Activated gamma-delta T cell (primary cell): ENCODE measurements at regions not wholly inside any gene's neighbourhood (a gene's known extent, or its start where the extent isn't known, plus 50 kb on each side); places are given as distances from the start of the nearest gene placed in this dataset.
A peak's percentile ranks its signal among the peaks of the same experiment; 100 is the strongest.
"Not testable (repeated sequence)": the region's sequence is repeated elsewhere in the genome, so short reads cannot be mapped to it uniquely, and the experiment has no call there.

Experiments used
- DNase-seq: peaks from one replicate; lab custom pipeline; 2025; lab: John Stamatoyannopoulos, UW

GRCh38 chr7:131670406-131670805 lies 114.0 kb upstream of the PODXL start:
- no peak for DNase-seq

DNA sequence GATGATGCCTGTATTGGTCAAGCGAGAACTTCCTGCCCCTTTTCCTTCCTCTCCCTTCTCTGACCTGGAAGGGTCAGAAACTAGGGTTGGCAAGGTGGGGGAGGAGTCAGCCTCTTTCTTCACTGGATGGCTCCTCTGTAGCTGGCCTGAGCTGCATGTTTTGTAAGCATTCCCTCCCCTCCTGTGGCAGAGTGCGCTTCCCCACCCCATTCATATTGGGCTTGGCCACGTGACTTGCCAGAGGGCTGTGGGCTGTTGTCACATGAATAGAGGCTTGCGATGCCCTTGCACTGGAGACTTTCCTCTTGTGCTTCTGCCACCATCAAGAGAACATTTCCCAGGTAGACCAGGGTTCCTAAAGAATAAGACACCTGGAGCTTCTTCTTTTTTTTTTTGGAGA lies 111.3 kb upstream of the PODXL start:
- no peak for DNase-seq

- DNase-seq, result no peak
These were observed 108.6 kb upstream of the PODXL start for GRCh38 chr7:131665021-131665420.

DNA sequence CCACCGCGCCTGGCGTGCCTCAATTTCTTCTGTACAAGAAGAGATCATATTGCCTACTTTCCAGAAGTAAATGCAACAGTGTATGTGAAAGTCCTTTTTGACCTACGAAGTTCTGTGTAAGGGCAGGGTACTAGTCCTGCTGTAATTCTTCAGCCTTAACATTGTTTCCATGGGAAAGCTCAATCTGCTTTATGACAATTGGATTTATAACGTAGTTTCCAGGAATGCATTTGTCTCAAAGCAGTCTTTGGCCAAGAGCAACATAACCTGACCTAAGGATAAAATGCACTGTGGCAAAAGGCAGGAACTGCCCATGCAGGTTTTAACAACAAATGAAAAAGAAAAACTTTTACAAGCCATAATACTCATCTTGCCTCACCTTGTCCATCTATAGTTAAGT lies 108.1 kb upstream of the PODXL start:
- DNase-seq, result no peak

- DNase-seq, result not testable (repeated sequence)
These were observed 106.0 kb upstream of the PODXL start for GRCh38 chr7:131662301-131662873.

DNA sequence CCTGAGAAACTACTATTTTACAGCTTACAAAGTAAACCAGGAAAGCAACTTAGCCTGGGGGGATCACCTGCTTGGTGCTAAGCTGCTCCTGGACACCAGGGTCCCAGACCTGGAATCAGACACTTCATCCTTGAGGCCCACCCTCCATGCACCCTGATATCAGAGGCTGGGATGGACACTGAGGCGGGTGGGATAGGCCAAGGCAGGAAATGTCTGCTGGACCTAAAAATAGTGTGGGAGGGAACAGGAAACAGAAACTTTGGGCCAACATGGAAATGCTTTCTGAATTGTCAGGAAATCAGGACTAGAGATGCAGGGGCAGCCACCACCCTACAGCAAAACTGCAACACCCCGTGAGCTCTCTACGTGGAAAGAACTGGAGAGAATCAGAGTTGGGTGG lies 101.5 kb upstream of the PODXL start:
- DNase-seq, result no peak

DNA sequence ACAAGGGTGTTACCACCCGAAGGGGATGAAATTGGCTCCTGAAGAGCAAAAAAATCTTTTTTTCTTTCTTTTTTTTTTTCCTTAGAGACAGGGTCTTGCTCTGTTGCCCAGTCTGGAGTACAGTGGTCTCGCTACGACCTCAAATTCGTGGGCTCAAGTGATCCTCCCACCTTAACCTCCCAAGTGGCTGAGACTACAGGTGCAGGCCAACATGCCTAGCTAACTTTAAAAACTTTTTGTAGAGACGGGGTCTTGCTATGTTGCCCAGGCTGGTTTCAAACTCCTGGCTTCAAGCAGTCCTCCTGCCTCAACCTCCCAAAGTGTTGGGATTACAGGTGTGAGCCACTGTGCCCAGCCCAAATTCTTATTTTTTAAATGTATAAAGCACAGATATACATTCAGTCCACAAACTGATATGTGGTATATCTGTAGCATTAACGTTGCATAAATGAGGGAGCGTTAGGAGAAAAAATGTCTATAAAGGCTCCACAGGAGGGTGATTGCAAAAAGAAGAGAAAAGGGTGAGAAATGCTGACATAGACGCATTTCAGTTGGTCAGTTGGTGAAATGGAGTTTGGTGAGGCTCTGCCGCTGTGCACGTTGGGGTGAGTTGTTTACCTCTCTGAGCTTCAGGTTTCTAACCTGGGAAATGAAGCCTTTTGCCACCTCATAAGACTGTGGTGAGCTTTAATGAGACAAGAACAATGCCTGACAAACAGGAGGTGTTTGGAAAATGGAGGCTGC lies 100.7 kb upstream of the PODXL start:
- DNase-seq, result no peak

- DNase-seq, result no peak
These were observed 99.4 kb upstream of the PODXL start for GRCh38 chr7:131655866-131656265.

- no peak for DNase-seq
These were observed 99.0 kb upstream of the PODXL start for GRCh38 chr7:131655447-131655846.

- peak; percentile 53 for DNase-seq
These were observed 98.4 kb upstream of the PODXL start for GRCh38 chr7:131654668-131655326.

DNA sequence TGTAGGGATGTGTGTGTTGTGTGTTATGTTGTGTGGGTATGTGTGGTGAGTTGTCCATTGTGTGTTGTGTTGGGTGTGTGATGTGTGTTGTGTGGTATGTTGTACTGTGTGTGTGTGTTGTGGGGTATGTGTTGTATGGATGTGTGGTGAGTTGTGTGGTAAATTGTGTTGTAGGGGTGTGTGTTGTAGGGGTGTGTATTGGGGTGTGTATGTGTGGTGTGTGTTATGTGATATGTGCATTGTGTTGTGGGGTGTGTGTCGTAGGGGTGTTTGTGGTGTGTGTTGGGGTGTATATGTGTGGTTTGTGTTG lies 97.8 kb upstream of the PODXL start:
- DNase-seq, result no peak

DNA sequence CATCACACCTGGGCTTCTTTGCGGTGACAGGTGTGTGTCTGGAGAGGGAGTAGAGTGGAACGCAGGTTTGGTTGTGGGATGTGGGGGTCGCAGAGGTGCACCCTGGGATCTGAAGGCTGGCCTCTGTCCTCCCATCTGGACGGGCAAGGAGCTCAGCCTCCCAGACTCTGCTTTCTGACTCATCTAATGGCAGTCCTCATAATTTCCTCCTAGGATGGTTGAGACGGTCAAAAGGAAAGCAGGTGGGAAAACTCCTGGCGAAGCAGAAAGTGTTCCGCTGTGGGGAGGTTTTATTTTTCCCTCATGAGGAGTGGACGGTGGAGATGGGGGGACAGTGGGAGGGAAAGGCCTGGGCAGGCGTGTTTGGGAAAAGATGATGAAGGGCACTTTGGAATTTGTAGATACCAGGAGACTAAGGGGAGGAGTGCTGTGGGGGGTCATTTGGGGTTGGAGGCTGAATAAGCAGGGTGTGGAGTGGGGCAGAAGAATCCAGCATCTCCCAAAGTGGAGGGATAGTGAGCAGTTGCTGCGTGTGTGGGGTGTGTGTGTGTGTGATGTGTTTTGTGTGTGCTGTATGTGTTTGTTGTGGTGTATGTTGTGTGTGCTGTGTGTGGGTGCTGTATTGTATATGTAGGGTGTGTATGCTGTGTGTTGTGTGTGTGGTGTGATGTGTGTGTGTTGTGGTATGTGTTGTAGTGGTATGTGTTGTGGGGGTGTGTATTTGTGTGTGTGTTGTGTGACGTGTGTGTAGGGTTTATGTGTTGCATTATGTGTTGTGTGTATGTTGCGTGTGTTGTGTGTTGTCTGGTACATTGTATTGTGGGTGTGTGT lies 97.2 kb upstream of the PODXL start:
- no peak for DNase-seq

DNA sequence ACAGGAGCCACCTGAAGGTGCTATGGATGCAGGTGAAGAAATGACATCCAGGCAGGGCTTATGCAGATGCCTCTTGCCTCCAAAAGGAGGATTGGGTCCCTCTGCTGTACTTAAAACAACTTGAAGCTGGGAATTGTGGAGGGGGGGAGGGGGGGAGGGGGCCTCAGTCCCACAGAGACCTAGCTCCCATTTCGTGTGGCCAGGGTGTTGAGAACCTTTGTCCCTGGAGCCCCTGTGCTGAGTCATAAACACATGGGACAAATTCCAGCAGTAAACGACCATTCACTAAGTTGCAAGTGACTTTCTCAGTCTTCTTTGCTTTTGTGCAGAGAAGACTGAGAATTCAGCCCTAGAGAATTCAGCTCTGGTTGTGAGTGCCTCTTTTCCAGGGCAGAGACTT lies 96.5 kb upstream of the PODXL start:
- no peak for DNase-seq

- no peak for DNase-seq
These were observed 95.8 kb upstream of the PODXL start for GRCh38 chr7:131652194-131652593.

DNA sequence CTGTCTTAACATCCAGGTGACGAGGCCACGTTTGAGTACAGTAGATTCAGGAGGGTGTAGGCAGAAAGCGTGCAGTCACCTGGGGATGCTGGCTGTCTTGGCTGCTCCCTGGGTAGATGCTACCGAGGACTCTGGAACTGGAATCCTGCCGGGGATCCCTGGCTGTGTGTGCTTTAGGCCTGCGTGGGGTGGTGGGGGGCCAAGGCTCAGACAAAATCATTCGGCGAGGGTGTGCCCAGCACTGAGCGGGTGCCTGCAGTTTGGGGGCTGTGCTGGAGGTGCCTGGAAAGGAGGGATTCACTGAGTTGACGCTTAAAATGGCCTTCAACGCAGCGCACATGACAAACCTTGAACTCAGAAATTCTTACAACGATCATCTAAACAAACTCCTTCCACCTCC lies 93.5 kb upstream of the PODXL start:
- DNase-seq, result no peak

DNA sequence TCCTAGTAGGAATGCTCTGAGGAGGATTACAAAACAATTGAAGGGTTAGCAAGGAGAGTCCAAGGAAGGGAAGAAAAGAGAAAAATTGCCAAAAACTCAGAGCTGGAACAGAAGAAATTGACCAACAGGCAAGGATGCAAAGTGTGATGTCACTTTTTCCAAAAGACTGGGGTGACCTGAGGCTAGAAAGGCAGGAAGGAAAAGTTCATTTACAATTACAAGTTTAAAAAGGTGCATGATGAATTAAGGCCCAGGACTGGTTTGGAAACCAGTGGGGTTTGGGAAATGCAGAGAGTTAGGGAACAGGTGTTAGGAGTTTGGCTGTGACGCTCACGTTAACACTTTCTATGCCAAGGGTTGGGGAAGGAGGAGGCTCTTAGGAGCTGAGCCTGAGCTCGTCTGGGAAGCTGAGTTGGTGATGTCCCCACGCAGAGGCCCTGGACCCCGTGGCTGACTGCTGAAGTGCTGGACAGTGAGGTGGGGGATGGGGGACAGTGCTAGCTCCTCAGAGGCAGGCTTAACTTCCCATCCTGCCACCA lies 92.6 kb upstream of the PODXL start:
- no peak for DNase-seq

GRCh38 chr7:131648491-131648890 lies 92.1 kb upstream of the PODXL start:
- no peak for DNase-seq

GRCh38 chr7:131646203-131646602 lies 89.8 kb upstream of the PODXL start:
- DNase-seq, result no peak

DNA sequence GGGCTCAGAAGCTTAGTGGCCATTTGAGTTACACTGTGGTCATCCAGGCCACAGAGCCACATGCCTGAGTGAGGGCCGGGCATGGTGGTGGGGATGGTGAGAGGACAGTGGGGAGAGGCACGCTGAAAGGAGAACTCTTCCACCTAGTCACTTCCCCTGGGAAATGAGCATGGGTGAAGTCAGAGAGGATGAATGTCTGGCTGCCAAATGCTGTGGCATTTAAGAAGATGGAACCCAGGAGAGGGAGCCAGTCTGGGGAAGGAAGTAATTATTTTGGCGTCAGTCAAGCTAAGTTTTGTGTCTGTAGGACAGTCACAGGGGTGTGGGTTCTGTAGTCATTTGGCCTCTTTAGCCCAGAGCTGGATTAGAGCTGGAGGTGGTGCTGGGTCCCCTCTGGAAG lies 86.0 kb upstream of the PODXL start:
- no peak for DNase-seq

DNA sequence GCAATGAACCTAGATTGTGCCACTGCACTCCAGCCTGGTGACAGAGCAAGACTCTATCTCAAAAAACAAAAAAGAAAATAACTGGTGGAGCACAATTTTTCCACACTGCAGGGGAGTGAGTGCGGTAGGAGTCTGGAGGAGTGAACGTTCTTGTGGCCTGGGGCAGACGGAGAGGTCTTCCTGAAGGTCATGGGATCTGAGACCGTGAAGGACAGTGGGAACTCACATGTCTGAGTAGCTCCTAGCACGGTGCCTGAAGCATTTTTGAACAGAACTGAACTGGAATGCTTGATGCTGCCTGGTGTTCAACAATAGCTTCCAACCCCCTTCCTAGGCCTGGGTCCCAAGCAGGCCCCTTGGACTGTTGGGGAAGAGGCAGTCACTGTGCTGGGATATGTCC lies 84.3 kb upstream of the PODXL start:
- DNase-seq, result no peak

DNA sequence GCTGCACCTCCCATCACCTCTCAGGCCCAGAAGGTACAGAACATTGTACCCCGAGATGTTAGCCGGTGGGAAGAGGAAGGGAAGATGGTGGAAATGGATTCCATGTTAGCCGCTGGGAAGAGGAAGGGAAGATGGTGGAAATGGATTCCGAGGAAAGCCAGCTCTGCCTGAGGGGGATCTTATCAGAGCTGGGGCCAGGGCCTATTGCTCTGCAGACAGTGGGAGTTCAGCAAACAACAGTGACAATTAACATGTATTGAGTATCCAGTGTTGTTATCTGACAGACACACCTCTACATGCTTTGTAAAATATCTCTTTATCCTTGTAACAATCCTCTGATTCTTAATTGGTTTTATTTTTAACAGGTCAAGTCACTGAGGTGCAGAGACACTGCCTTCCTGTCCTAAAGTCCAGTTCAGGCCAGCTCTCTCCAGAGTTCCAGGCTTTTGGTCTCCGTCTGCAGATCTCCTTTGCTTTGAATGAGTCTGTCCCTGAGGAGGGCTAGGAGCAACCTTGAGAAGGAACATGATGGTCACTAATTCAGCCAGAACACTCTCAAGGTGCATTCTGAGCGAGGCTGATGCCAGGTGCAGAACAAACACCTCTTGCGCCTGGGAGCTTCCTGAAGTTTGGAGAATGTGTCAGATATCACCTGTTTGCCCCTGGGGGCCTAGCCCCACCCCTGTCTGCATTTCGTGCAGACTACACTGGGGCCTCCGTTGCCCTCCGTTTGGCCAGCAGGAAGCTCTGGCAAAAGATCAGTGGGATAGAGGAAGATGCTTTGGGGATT lies 82.4 kb upstream of the PODXL start:
- DNase-seq, result no peak

DNA sequence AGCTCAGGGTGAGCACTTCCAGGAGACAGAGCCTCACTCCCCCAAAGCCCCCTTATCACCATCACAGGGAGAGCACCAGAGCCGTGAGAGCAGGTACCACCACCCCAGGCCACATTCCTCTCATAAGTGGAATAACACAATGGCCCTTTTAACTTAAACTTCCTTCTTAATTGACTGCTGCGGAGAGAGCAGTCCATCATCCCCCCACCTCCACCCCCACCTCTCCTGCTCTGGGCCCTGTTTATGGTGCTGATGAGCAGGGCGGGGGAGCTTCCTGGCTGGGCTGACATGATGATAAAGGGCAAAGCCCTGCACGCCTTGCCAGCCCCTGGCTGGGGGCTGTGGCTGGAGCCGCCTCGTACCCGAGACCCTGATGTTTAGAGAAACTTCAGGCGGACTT lies 81.4 kb upstream of the PODXL start:
- DNase-seq, result no peak
